ENCODE measurements at regions not wholly inside any gene's neighbourhood (a gene's known extent, or its start where the extent isn't known, plus 50 kb on each side); places are given as distances from the start of the nearest gene placed in this dataset.
A peak's percentile ranks its signal among the peaks of the same experiment; 100 is the strongest.

DNA sequence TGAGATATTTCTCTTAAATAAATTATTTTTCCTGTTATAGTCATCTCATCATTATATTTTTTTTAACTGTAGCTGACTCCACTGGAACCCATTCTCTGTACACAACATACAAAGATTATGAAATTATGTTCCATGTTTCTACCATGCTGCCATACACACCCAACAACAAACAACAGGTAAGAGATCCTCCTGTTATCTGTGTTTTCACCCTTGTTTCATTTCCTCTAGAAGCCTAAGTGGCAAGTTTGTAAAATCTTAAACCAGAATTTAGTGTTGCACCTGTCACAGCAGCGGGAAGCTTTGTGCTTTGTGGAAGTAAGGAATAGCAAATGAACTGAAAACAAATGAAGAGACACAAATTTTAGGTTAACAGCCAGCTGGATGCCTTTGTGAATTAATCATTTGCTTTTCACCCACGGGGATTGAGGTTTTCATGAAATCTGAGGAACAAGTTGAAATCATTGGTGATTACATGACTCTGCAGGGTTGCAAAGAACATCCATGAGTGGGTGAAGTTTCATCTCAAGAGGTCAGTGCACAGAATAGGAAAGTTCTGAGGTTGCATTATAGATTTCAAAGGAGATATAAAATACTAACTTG is 273.9 kb upstream of the RGS6 start:
- TF ChIP-seq, protein P1, sequence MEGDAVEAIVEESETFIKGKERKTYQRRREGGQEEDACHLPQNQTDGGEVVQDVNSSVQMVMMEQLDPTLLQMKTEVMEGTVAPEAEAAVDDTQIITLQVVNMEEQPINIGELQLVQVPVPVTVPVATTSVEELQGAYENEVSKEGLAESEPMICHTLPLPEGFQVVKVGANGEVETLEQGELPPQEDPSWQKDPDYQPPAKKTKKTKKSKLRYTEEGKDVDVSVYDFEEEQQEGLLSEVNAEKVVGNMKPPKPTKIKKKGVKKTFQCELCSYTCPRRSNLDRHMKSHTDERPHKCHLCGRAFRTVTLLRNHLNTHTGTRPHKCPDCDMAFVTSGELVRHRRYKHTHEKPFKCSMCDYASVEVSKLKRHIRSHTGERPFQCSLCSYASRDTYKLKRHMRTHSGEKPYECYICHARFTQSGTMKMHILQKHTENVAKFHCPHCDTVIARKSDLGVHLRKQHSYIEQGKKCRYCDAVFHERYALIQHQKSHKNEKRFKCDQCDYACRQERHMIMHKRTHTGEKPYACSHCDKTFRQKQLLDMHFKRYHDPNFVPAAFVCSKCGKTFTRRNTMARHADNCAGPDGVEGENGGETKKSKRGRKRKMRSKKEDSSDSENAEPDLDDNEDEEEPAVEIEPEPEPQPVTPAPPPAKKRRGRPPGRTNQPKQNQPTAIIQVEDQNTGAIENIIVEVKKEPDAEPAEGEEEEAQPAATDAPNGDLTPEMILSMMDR (conservative IDR thresholded peaks at IDR 0.05; ENCODE audit: control insufficient read depth, insufficient read depth, low read depth, low read length), result no peak
- peak; percentile 69 for DNase-seq (ENCODE audit: low read depth)
- H3K4me3 ChIP-seq (ENCODE audit: control insufficient read depth, low read depth, low read length), result no peak overlapping the region

DNA sequence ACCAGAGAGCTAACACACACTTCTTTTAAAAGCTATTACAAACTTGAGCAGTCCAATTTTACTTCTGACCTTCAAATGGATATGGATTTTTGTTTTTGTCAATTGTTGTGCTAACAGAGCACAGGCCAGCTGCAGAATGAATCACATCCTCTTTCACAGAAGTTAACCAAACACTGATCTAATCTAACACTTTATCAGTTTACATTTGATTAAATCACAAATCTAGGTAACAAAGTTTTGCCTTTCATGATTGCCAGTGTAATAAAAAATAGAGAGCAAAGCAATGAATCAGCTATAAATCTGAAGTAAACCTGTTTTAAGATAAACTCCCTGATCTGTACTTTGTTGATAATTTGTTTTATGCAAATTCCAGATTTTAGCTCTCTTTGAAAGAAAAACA is 273.1 kb upstream of the RGS6 start:
- DNase-seq (ENCODE audit: low read depth), result peak; percentile 39
- H3K4me3 ChIP-seq (ENCODE audit: control insufficient read depth, low read depth, low read length), result no peak overlapping the region
- TF ChIP-seq, protein P1 (conservative IDR thresholded peaks at IDR 0.05; ENCODE audit: control insufficient read depth, insufficient read depth, low read depth, low read length), result no peak

DNA sequence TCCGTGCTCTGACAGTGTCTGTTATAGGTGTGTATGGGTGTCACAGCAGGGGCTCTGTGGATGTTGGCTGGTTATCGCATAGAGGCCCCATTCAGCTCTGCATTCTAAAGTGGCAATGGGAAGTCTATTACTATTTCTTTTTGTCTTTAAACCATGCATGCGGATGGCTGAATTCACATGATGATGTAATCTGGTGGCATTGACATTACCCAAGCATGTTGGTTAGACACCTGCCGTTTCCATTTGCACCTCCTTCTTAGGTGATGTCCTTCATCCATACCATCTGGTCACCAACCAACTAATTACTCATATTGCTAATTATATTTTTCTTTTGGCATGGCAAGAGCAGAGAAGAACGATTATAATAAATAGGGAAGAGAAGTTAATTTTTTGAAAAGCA is 270.8 kb upstream of the RGS6 start:
- TF ChIP-seq, protein P1 (conservative IDR thresholded peaks at IDR 0.05; ENCODE audit: control insufficient read depth, insufficient read depth, low read depth, low read length), result no peak
- DNase-seq (ENCODE audit: low read depth), result no peak
- H3K4me3 ChIP-seq (ENCODE audit: control insufficient read depth, low read depth, low read length), result no peak overlapping the region

DNA sequence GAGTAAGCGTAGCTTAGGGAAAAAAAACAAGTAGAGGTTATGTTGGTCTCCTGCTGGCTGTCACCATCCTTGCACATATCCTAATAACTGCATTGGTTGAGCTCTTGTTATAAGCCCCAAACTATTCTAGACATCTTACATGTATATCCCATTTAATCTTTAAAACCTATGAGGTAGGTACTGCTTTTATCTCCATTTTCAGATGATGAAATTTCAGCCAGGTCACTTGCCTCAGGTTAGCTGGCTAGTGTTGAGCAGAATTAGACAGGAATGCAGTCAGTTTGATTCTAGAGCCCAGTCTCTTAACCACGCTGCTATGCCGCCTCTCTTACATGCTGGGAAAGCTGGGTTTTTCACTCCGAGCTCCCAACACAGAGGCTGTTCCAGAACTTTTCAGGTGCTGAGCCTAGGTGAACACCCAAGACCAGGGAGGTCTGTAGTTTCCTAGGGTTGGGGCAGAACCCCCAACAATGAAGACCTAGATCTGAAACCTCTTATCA is 269.9 kb upstream of the RGS6 start:
- TF ChIP-seq, protein P1 (conservative IDR thresholded peaks at IDR 0.05; ENCODE audit: control insufficient read depth, insufficient read depth, low read depth, low read length), result no peak
- no peak overlapping the region for H3K4me3 ChIP-seq (ENCODE audit: control insufficient read depth, low read depth, low read length)
- no peak for DNase-seq (ENCODE audit: low read depth)

DNA sequence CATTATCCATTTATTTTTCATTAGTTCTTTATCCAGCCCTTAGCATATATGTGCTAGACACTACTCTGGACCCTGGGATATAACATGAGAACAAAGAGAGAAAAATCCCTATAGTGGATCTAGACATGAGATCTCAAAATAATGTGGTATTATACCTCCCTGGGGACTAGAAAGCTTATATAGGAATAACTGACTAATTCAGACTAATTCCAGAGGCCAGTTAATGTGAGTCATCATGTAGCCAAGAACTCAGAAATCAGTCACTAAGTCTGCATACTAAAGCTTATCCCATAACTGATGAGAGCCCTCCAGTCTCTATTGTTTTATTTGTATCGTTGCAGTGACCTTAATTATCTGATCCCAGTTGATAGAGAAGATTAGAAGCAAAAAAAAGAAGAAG is 267.1 kb upstream of the RGS6 start:
- peak; percentile 92 for DNase-seq (ENCODE audit: low read depth)
- H3K4me3 ChIP-seq (ENCODE audit: control insufficient read depth, low read depth, low read length), result no peak overlapping the region
- TF ChIP-seq, protein P1 (conservative IDR thresholded peaks at IDR 0.05; ENCODE audit: control insufficient read depth, insufficient read depth, low read depth, low read length), result no peak

DNA sequence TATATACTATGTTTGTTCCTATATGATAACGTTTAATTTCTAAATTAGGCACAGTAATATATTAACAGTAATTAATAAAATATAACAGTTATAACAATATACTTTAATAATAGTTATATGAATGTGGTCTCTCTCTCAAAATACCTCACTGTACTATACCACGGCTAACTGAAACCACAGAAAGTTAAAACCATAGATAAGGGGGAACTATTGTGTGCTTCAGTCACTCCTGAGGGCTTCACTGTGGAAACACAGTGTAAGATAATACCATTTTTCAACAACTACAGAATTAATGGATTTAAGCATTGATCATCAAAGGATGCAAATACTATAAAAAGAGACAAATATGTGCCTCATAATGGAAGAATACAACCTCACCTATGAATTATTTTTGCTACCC is 266.4 kb upstream of the RGS6 start:
- TF ChIP-seq, protein P1 (conservative IDR thresholded peaks at IDR 0.05; ENCODE audit: control insufficient read depth, insufficient read depth, low read depth, low read length), result no peak
- H3K4me3 ChIP-seq (ENCODE audit: control insufficient read depth, low read depth, low read length), result no peak overlapping the region
- DNase-seq (ENCODE audit: low read depth), result no peak

Measured in fibroblast of mammary gland (primary cell).